ENCODE measurements at regions not wholly inside any gene's neighbourhood (a gene's known extent, or its start where the extent isn't known, plus 50 kb on each side); places are given as distances from the start of the nearest gene placed in this dataset.

DNA sequence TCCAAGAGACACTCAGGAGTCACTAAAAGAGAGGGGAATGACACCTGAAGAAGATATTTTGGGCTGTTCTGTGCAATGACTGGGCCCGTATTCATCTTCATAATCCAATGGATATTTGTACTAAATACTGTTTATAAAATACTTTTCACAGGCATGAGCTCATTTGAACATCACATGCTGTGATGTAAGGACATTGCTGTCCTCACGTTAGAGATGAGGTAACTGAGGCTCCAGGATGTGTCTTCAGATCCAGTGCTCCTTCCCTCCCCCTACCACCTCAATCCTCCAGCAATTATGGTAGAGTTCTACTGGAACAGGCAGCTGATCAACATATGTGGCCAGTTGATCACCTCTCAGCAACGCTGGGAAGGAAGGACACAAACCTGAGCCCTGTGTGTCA is 139.4 kb upstream of the OSMR start:
- no peaks in the 10 kb centered on the region for H3K36me3 ChIP-seq
- WGBS, 5 donors, result 66 to 85% (median 81%) methylated on average over 3 of the region's 3 CpGs
- TF ChIP-seq POLR2AphosphoS5 (IDR thresholded peaks at IDR 0.05) (no peak), POLR2A (IDR thresholded peaks at IDR 0.05) (no peak)
- TF ChIP-seq, protein P1, sequence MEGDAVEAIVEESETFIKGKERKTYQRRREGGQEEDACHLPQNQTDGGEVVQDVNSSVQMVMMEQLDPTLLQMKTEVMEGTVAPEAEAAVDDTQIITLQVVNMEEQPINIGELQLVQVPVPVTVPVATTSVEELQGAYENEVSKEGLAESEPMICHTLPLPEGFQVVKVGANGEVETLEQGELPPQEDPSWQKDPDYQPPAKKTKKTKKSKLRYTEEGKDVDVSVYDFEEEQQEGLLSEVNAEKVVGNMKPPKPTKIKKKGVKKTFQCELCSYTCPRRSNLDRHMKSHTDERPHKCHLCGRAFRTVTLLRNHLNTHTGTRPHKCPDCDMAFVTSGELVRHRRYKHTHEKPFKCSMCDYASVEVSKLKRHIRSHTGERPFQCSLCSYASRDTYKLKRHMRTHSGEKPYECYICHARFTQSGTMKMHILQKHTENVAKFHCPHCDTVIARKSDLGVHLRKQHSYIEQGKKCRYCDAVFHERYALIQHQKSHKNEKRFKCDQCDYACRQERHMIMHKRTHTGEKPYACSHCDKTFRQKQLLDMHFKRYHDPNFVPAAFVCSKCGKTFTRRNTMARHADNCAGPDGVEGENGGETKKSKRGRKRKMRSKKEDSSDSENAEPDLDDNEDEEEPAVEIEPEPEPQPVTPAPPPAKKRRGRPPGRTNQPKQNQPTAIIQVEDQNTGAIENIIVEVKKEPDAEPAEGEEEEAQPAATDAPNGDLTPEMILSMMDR (IDR thresholded peaks at IDR 0.05 in 8 of 11, conservative IDR thresholded peaks at IDR 0.05 in 3 of 11), result no peak

DNA sequence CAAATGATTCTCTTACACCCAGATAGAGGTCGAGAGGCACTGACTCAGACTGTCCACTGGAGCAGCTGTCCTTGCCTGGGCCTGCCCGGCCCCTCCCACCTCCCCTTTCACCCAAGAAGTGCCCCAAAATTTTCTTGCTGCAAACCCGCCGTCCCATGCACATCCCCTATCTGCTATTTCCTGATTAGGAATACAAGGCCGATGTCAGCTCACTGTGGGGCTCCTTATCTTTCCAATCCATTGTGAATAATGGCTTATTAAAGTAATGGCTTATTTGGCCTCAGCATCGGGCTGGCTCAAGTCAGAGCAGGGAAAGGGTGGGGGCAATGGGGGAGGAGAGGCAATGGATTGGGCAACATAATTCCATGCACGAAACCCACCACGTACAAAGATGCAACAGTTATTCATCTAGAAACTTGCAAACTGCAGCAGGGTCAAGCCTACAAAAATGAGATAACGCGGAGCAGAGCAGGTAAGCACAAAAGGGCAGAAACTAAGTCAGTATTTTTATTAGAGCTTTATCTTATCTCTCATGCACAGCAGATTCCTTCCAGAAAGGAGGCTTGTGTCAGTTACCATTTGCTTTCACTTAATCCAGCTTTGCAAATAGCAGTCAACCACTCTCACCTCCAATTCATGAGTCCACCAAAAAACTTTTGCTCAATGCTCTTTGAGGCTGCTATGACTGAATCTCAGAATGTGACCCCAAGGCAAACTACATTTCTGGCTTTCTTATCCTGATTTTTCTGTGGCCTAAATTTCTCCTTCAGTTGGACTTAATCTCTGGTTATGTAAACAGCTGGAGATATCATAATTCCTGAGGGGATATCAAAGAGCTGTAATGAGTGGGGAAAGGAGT is 138.2 kb upstream of the OSMR start:
- intact Hi-C loops (cut with DNase I; ENCODE audit: low total_unique reads), result no loop called here
- Histone ChIP-seq H3K4me3 (no peak overlapping the region), H3K9me3 (no peaks in the 10 kb centered on the region), H3K36me3 (no peaks in the 10 kb centered on the region), H3K27me3 (replicated peaks in 1 of 7) (no peaks in the 10 kb centered on the region), H3K4me1 (peaks cover 0 to 10% (median 0%) of the 10 kb centered on the region in 6 donors), H3K27ac (no peak overlapping the region)
- DNase-seq, result no peak
- 65 to 75% (median 68%) methylated on average over 10 of the region's 10 CpGs for WGBS, 5 donors
- no peak for TF ChIP-seq POLR2A (IDR thresholded peaks at IDR 0.05)
- TF ChIP-seq, protein P1 (IDR thresholded peaks at IDR 0.05 in 8 of 11, conservative IDR thresholded peaks at IDR 0.05 in 3 of 11), result no peak
- no peak for TF ChIP-seq POLR2AphosphoS5 (IDR thresholded peaks at IDR 0.05)

More for the DNA sequence above, 139.4 kb upstream of the OSMR start:
- no peaks in the 10 kb centered on the region for H3K27me3 ChIP-seq (replicated peaks in 1 of 7)
- H3K4me3 ChIP-seq, result no peak overlapping the region
- no peak overlapping the region for H3K27ac ChIP-seq
- peaks cover 0 to 10% (median 0%) of the 10 kb centered on the region in 6 donors for H3K4me1 ChIP-seq
- intact Hi-C loops (cut with DNase I; ENCODE audit: low total_unique reads), result no loop called here
- H3K9me3 ChIP-seq, result no peaks in the 10 kb centered on the region
- DNase-seq, result no peak

DNA sequence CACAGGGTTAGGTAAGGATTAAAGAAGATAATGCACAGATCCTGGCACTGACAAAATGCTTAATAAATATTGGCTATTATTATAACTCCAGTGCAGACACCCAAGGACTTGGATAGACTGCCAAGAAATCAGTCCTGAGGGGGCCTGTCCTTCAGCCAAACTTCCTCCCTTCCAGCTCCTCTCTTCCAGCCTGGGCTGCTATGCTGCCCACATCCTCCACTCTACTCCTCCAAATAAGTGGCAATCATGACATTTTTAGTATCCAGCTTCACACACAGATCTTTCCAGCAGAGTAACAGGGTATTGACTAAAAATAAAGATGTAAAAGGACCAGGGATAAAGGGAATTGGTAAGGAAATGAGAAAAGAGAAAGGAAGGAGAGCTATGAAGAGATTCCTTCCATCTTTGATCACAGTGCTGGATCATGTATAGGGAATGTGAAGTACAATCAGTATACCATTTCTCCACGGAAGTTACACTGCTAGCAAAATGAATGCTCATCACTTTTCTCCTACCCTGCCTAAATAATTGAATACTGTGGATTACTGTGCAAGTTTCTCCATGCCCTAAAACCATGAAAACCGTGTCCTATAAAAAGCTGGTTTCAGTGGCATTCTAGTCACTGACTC is 136.0 kb upstream of the OSMR start:
- Histone ChIP-seq H3K9me3 (no peaks in the 10 kb centered on the region), H3K4me3 (no peak overlapping the region), H3K27ac (no peak overlapping the region), H3K4me1 (peaks cover 0 to 10% (median 0%) of the 10 kb centered on the region in 6 donors), H3K36me3 (no peaks in the 10 kb centered on the region), H3K27me3 (replicated peaks in 1 of 7) (no peaks in the 10 kb centered on the region)
- TF ChIP-seq, protein P1 (IDR thresholded peaks at IDR 0.05 in 8 of 11, conservative IDR thresholded peaks at IDR 0.05 in 3 of 11), result no peak
- TF ChIP-seq POLR2A (IDR thresholded peaks at IDR 0.05), result no peak
- no peak for TF ChIP-seq POLR2AphosphoS5 (IDR thresholded peaks at IDR 0.05)
- intact Hi-C loops (cut with DNase I; ENCODE audit: low total_unique reads), result no loop called here
- 51 to 80% (median 69%) methylated on average over 2 of the region's 2 CpGs for WGBS, 5 donors
- DNase-seq, result no peak

DNA sequence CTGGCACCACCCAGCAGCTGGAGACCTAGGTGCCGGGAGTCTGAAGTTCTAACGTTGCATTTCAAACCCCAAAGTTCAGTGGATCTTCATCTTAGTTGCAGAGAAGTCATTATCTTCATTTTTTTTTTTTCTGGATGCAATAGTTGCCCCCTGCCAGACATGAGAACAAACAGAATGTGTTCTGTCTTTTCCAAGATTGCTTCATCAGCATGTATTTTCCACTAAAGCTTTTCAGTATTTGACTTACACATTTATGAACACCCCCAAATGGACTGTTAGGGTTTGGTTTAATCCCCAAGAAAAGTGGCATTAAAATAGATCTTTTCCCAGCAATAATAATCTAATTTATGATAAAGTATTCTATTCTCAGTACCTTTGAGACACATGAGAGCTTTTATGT is 135.2 kb upstream of the OSMR start:
- H3K9me3 ChIP-seq, result no peaks in the 10 kb centered on the region
- TF ChIP-seq, protein P1 (IDR thresholded peaks at IDR 0.05 in 8 of 11, conservative IDR thresholded peaks at IDR 0.05 in 3 of 11), result no peak
- TF ChIP-seq POLR2A (IDR thresholded peaks at IDR 0.05) (no peak), POLR2AphosphoS5 (IDR thresholded peaks at IDR 0.05) (no peak)
- no peak overlapping the region for H3K27ac ChIP-seq
- intact Hi-C loops (cut with DNase I; ENCODE audit: low total_unique reads), result no loop called here
- H3K4me3 ChIP-seq, result no peak overlapping the region
- H3K4me1 ChIP-seq, result peaks cover 0 to 10% (median 0%) of the 10 kb centered on the region in 6 donors
- no peaks in the 10 kb centered on the region for H3K36me3 ChIP-seq
- WGBS, 5 donors, result 81 to 91% (median 87%) methylated on average over 2 of the region's 2 CpGs
- DNase-seq, result no peak
- no peaks in the 10 kb centered on the region for H3K27me3 ChIP-seq (replicated peaks in 1 of 7)

All from spleen (tissue), 11 donors.